Calu3 (cell line): ENCODE measurements at regions not wholly inside any gene's neighbourhood (a gene's known extent, or its start where the extent isn't known, plus 50 kb on each side); places are given as distances from the start of the nearest gene placed in this dataset.

Experiments
- BruUV-seq: library from RNA; stranded (reverse); fragments of 400-500 nt; replicated peaks from 2 replicates; lab custom pipeline; 2021; lab: Mats Ljungman, UMichigan
- CTCF ChIA-PET: fragments of 300-600 bp; sonication (Branson Sonifier 250); formaldehyde crosslinking; loops from one replicate; lab custom pipeline; 2022; ENCODE audit warnings: antibody characterized with exemption; lab: Charles Lee
- DNase-seq: peaks from one replicate; pipeline ENCODE4 v3.0.0; 2022
- H3K27ac Mint-ChIP-seq: one replicate; pipeline ENCODE4 v1.8.0; 2022; ENCODE audit warnings: mixed read lengths; ENCODE audit not compliant: unreplicated experiment
- H3K27me3 Mint-ChIP-seq: one replicate; pipeline ENCODE4 v1.8.0; 2022; ENCODE audit warnings: mixed read lengths; ENCODE audit not compliant: unreplicated experiment
- H3K36me3 Mint-ChIP-seq: one replicate; pipeline ENCODE4 v1.8.0; 2022; ENCODE audit warnings: mild to moderate bottlenecking, moderate library complexity, mixed read lengths; ENCODE audit not compliant: insufficient read depth, unreplicated experiment
- H3K4me1 Mint-ChIP-seq: one replicate; pipeline ENCODE4 v1.8.0; 2022; ENCODE audit warnings: mild to moderate bottlenecking, low read depth, mixed read lengths; ENCODE audit not compliant: unreplicated experiment
- H3K4me3 Mint-ChIP-seq: one replicate; pipeline ENCODE4 v1.8.0; 2022; ENCODE audit warnings: mild to moderate bottlenecking, low read depth, moderate library complexity, mixed read lengths; ENCODE audit not compliant: unreplicated experiment
- H3K9me3 Mint-ChIP-seq: one replicate; pipeline ENCODE4 v1.8.0; 2022; ENCODE audit warnings: low read depth, mixed read lengths; ENCODE audit not compliant: unreplicated experiment
- intact Hi-C: fragments of 100-400 bp; cut with micrococcal nuclease; formaldehyde crosslinking; loops from one replicate; pipeline ENCODE4 v1.10.0; 2022; ENCODE audit not compliant: unreplicated experiment
- TF ChIP-seq, protein P1 (sequence below): fragments of 200-600 bp; IDR thresholded peaks from one replicate; pipeline ENCODE4 v1.8.0; 2022; ENCODE audit warnings: antibody characterized with exemption; ENCODE audit not compliant: unreplicated experiment

- no peak overlapping the region for H3K4me3 Mint-ChIP-seq
- CTCF ChIA-PET = no interaction called here
- no peaks in the 10 kb centered on the region for H3K4me1 Mint-ChIP-seq
- intact Hi-C loops = no loop called here
- DNase-seq = no peak
- H3K9me3 Mint-ChIP-seq = no peaks in the 10 kb centered on the region
- H3K27ac Mint-ChIP-seq = no peak overlapping the region
- no TSS peak for BruUV-seq
- TF ChIP-seq, protein P1, sequence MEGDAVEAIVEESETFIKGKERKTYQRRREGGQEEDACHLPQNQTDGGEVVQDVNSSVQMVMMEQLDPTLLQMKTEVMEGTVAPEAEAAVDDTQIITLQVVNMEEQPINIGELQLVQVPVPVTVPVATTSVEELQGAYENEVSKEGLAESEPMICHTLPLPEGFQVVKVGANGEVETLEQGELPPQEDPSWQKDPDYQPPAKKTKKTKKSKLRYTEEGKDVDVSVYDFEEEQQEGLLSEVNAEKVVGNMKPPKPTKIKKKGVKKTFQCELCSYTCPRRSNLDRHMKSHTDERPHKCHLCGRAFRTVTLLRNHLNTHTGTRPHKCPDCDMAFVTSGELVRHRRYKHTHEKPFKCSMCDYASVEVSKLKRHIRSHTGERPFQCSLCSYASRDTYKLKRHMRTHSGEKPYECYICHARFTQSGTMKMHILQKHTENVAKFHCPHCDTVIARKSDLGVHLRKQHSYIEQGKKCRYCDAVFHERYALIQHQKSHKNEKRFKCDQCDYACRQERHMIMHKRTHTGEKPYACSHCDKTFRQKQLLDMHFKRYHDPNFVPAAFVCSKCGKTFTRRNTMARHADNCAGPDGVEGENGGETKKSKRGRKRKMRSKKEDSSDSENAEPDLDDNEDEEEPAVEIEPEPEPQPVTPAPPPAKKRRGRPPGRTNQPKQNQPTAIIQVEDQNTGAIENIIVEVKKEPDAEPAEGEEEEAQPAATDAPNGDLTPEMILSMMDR = no peak
- H3K36me3 Mint-ChIP-seq = no peaks in the 10 kb centered on the region
- H3K27me3 Mint-ChIP-seq = no peaks in the 10 kb centered on the region
Measured at GRCh38 chr6:82484737-82485626, 121.4 kb downstream of the TPBG start.

DNA sequence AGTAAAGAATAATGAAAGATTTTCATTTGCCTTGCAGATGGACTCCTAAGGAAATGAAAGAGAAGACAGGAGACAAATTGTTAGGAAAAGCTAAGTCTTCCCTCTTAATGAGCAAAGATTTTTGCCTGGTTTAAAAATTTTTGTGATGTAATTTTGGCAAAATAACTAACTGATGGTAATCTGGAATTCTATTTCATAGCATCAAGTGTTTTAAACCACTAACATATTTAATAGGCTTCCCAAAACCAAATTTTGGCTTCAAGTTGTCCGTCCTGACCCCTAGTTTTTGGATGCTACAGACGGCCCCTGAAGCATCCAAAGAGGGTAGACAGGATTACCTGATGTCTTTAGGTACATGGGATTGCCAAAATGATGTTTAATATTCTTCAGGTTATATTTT, 124.3 kb downstream of the TPBG start:
- intact Hi-C loops = no loop called here
- H3K4me1 Mint-ChIP-seq = no peaks in the 10 kb centered on the region
- no TSS peak for BruUV-seq
- no peak overlapping the region for H3K27ac Mint-ChIP-seq
- H3K4me3 Mint-ChIP-seq = no peak overlapping the region
- no peaks in the 10 kb centered on the region for H3K27me3 Mint-ChIP-seq
- no peaks in the 10 kb centered on the region for H3K9me3 Mint-ChIP-seq
- no peak for DNase-seq
- CTCF ChIA-PET = no interaction called here
- no peaks in the 10 kb centered on the region for H3K36me3 Mint-ChIP-seq
- TF ChIP-seq, protein P1 = no peak

GRCh38 chr6:82488403-82488802, 124.8 kb downstream of the TPBG start:
- Mint-ChIP-seq H3K36me3 (no peaks in the 10 kb centered on the region), H3K27me3 (no peaks in the 10 kb centered on the region), H3K4me1 (no peaks in the 10 kb centered on the region), H3K9me3 (no peaks in the 10 kb centered on the region), H3K27ac (no peak overlapping the region), H3K4me3 (no peak overlapping the region)
- CTCF ChIA-PET = no interaction called here
- BruUV-seq = no TSS peak
- TF ChIP-seq, protein P1 = no peak
- intact Hi-C loops = no loop called here
- DNase-seq = no peak

- no peaks in the 10 kb centered on the region for H3K36me3 Mint-ChIP-seq
- no peak overlapping the region for H3K27ac Mint-ChIP-seq
- H3K4me1 Mint-ChIP-seq = no peaks in the 10 kb centered on the region
- TF ChIP-seq, protein P1 = no peak
- H3K9me3 Mint-ChIP-seq = no peaks in the 10 kb centered on the region
- DNase-seq = no peak
- H3K4me3 Mint-ChIP-seq = no peak overlapping the region
- no TSS peak for BruUV-seq
- intact Hi-C loops = no loop called here
- CTCF ChIA-PET = no interaction called here
- no peaks in the 10 kb centered on the region for H3K27me3 Mint-ChIP-seq
Measured at GRCh38 chr6:82492134-82492533, 128.5 kb downstream of the TPBG start.
